Cardiac fibroblast (primary cell): ENCODE measurements at regions not wholly inside any gene's neighbourhood (a gene's known extent, or its start where the extent isn't known, plus 50 kb on each side); places are given as distances from the start of the nearest gene placed in this dataset.

Experiments used
- DNase-seq, 2 donors: peaks; one replicate each; pipeline versions ENCODE4 v3.0.0 to v3.0.0-alpha.2; 2010; ENCODE audit warnings: low read depth in 2 of 2
- H3K4me3 ChIP-seq, 2 donors: replicated peaks in 1 of 2; 1 replicate in 1 of 2; 2 replicates in 1 of 2; pipeline ENCODE4 v1.5.1; 2011; ENCODE audit warnings: low read depth in 2 of 2, low read length in 2 of 2, mild to moderate bottlenecking in 2 of 2, moderate library complexity in 1 of 2
- TF ChIP-seq, protein P1 (sequence below): IDR thresholded peaks from one replicate; pipeline ENCODE4 v1.5.1; 2011; ENCODE audit warnings: low read depth, mild to moderate bottlenecking, low read length, inconsistent platforms

DNA sequence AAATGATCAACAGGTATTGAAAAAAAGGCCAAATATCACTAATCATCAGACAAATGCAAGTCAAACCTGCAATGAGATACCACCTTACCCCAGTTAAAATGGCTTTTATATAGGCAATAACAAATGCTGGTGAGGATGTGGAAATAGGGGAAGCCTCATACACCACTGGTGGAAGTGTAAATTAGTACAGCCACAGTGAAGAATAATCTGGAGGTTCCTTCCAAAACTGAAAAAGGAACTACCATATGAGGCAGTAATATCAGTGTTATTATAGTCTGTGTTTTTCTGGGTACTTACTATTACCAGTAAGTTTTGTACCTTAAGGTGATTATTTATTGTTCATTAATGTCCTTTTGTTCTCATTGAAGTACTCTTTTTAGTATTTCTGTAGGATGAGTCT lies 201.3 kb downstream of the MRPL39 start:
- TF ChIP-seq, protein P1, sequence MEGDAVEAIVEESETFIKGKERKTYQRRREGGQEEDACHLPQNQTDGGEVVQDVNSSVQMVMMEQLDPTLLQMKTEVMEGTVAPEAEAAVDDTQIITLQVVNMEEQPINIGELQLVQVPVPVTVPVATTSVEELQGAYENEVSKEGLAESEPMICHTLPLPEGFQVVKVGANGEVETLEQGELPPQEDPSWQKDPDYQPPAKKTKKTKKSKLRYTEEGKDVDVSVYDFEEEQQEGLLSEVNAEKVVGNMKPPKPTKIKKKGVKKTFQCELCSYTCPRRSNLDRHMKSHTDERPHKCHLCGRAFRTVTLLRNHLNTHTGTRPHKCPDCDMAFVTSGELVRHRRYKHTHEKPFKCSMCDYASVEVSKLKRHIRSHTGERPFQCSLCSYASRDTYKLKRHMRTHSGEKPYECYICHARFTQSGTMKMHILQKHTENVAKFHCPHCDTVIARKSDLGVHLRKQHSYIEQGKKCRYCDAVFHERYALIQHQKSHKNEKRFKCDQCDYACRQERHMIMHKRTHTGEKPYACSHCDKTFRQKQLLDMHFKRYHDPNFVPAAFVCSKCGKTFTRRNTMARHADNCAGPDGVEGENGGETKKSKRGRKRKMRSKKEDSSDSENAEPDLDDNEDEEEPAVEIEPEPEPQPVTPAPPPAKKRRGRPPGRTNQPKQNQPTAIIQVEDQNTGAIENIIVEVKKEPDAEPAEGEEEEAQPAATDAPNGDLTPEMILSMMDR, result no peak
- DNase-seq, result no peak
- H3K4me3 ChIP-seq, result no peak overlapping the region

- no peak overlapping the region for H3K4me3 ChIP-seq
- no peak for DNase-seq
- TF ChIP-seq, protein P1, result no peak
Observed at GRCh38 chr21:25402134-25402961, 204.9 kb downstream of the MRPL39 start.

- H3K4me3 ChIP-seq, result no peak overlapping the region
- no peak for DNase-seq
- TF ChIP-seq, protein P1, result no peak
Observed at GRCh38 chr21:25400427-25400826, 206.9 kb downstream of the MRPL39 start.

DNA sequence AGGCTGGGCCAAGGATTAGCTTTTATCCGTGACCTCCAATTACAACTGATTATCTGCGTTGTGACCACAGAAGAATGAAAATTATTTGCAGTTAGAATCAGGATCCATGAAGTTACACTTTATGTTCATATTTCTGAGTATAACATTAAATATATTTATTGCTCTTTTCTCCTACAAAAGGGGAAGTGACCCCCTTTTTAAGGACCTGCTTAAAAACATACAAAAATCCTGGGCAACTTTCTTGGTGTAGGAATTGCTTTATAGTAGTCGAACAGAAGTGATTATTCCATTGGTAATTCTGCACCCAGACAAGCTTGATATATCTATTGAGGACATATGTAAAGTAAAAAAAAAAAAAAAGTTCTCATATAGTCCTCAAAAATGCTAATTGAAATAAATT lies 208.7 kb downstream of the MRPL39 start:
- no peak overlapping the region for H3K4me3 ChIP-seq
- no peak for DNase-seq
- TF ChIP-seq, protein P1, result no peak

DNA sequence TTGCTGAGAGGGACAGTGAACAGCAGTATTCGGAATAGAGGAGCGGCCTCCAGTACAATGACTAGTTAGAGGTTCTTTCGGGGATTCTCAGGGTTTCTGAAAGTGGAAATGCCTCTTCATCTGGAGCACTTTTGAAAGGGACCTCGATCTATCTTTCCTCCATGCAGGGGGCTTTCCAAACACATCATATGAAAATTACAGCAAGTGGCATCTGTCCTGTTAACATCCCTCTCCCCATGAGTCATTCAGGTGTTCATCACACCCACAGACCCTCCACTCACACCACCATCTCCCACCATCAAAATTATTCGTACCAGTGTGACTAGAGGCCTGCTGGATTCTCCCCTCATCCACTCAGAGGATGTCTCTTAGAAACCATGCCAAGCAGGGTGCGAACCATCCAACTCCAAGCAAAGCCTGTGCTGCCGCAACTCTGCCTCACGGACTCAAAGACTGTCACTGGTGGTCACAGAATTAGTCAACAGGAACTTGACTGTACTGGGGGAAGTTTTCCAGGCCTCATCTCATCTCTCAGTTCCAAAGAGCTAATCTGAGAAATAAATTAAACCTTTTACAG lies 211.1 kb downstream of the MRPL39 start:
- no peak overlapping the region for H3K4me3 ChIP-seq
- no peak for DNase-seq
- TF ChIP-seq, protein P1, result no peak

DNA sequence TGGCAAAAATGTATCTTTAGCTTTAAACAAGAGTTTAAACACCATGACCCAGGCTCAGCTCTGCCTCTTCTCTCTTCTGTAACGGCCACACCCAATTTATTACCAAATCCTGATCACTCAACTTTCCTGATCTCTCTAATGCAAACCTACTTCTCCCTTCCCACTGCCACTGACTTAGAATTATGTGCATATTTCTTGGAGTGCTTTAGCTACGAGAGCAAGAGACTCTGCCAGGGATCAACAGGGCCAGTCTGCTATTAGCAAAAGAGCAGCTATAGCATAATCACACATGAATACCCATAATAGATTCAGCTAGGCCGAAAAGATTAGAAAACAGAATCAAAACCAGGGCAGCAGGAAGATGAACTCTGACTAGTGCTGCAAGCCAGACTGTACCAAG lies 215.5 kb downstream of the MRPL39 start:
- H3K4me3 ChIP-seq, result no peak overlapping the region
- DNase-seq, result no peak
- TF ChIP-seq, protein P1, result no peak
